ENCODE measurements at regions not wholly inside any gene's neighbourhood (a gene's known extent, or its start where the extent isn't known, plus 50 kb on each side); places are given as distances from the start of the nearest gene placed in this dataset.
A peak's percentile ranks its signal among the peaks of the same experiment; 100 is the strongest.
"Not testable (repeated sequence)": the region's sequence is repeated elsewhere in the genome, so short reads cannot be mapped to it uniquely, and the experiment has no call there.

GRCh38 chr2:234558642-234559041, 61.8 kb upstream of the ARL4C start:
- no peak for DNase-seq (ENCODE audit: low spot score)

- DNase-seq (ENCODE audit: low spot score): no peak
These were observed 60.1 kb upstream of the ARL4C start for GRCh38 chr2:234556848-234557573.

GRCh38 chr2:234555616-234556249, 58.9 kb upstream of the ARL4C start:
- DNase-seq (ENCODE audit: low spot score): no peak

- DNase-seq (ENCODE audit: low spot score): no peak
These were observed 58.3 kb upstream of the ARL4C start for GRCh38 chr2:234555161-234555560.

- DNase-seq (ENCODE audit: low spot score): not testable (repeated sequence)
These were observed 56.3 kb upstream of the ARL4C start for GRCh38 chr2:234553223-234553622.

GRCh38 chr2:234550511-234551107, 53.7 kb upstream of the ARL4C start:
- DNase-seq (ENCODE audit: low spot score): peak; percentile 62

GRCh38 chr2:234550056-234550455, 53.2 kb upstream of the ARL4C start:
- no peak for DNase-seq (ENCODE audit: low spot score)

GRCh38 chr2:234548695-234549420, 52.0 kb upstream of the ARL4C start:
- DNase-seq (ENCODE audit: low spot score): no peak

- DNase-seq (ENCODE audit: low spot score): no peak
These were observed 49.9 kb upstream of the ARL4C start for GRCh38 chr2:234546770-234547169.

All from HuH-7 (cell line).